ENCODE measurements at regions not wholly inside any gene's neighbourhood (a gene's known extent, or its start where the extent isn't known, plus 50 kb on each side); places are given as distances from the start of the nearest gene placed in this dataset.

GRCh38 chr3:197420566-197420965 lies 122.2 kb upstream of the DLG1 start:
- Histone ChIP-seq H2BK120ac (replicated peaks; ENCODE audit: low read depth, low read length) (no peak overlapping the region), H2AK5ac (ENCODE audit: low read depth, low read length) (no peak overlapping the region), H4K20me1 (replicated peaks in 1 of 2; ENCODE audit: control insufficient read depth in 1 of 2, insufficient read depth in 2 of 2, low read length in 2 of 2) (no peaks in the 10 kb centered on the region), H2BK15ac (ENCODE audit: low read length) (no peak overlapping the region), H2BK12ac (ENCODE audit: low read depth, low read length) (no peak overlapping the region), H2AFZ (ENCODE audit: low read length) (no peak overlapping the region), H4K5ac (ENCODE audit: insufficient read length, low read depth, low read length) (no peak overlapping the region), H3K9me3 (ENCODE audit: insufficient read depth in 2 of 2, low read depth in 1 of 2, low read length in 1 of 2) (no peaks in the 10 kb centered on the region), H3K36me3 (ENCODE audit: control insufficient read depth in 2 of 4, insufficient read depth in 4 of 4, low read length in 3 of 4) (no peaks in the 10 kb centered on the region), H3K18ac (ENCODE audit: extremely low read depth, low read length) (no peak overlapping the region), H3K23ac (ENCODE audit: insufficient read length) (no peak overlapping the region), H3K4me3 (ENCODE audit: extremely low read depth in 1 of 4, insufficient read depth in 2 of 4, low read depth in 3 of 4, low read length in 4 of 4) (no peak overlapping the region), H3K4me2 (ENCODE audit: insufficient read depth in 1 of 2, low read depth in 2 of 2, low read length in 2 of 2) (no peak overlapping the region), H3K27me3 (replicated peaks in 1 of 4; ENCODE audit: control insufficient read depth in 3 of 4, extremely low read depth in 1 of 4, insufficient read depth in 3 of 4, low read length in 3 of 4) (no peaks in the 10 kb centered on the region; a peak in 1 of 7 replicates), H3K27ac (ENCODE audit: low read depth, low read length) (no peak overlapping the region), H3K4me1 (replicated peaks in 1 of 4; ENCODE audit: control insufficient read depth in 3 of 4, insufficient read depth in 4 of 4, low read length in 3 of 4) (peaks cover 0 to 6% (median 3%) of the 10 kb centered on the region in 4 experiments; a peak in 5 of 7 replicates), H3K23me2 (ENCODE audit: low read depth, low read length) (no peaks in the 10 kb centered on the region), H2BK5ac (ENCODE audit: low read depth, low read length) (no peak overlapping the region), H3K4ac (replicated peaks; ENCODE audit: insufficient read length, low read depth, low read length) (no peak overlapping the region), H3K79me2 (ENCODE audit: control insufficient read depth in 1 of 2, insufficient read depth in 2 of 2, low read length in 2 of 2) (no peaks in the 10 kb centered on the region), H2BK20ac (ENCODE audit: low read length) (no peak overlapping the region), H4K8ac (ENCODE audit: extremely low read depth, insufficient read depth, low read length) (no peak overlapping the region), H3K56ac (replicated peaks; ENCODE audit: insufficient read length, low read depth, low read length) (no peak overlapping the region), H3K79me1 (ENCODE audit: low read depth, low read length) (no peaks in the 10 kb centered on the region), H4K91ac (replicated peaks; ENCODE audit: insufficient read length, low read length) (no peak overlapping the region), H3K9ac (replicated peaks in 1 of 4; ENCODE audit: extremely low read depth in 1 of 4, low read depth in 3 of 4, low read length in 3 of 4) (no peak overlapping the region), H3K14ac (ENCODE audit: insufficient read length) (no peak overlapping the region)
- 80% methylated on average over 4 of the region's 4 CpGs; no CpG with 5 or more reads in 1 of the 2 experiments for WGBS, 2 experiments (ENCODE audit: extremely low coverage in 1 of 2, insufficient coverage in 1 of 2, insufficient read length in 1 of 2, insufficient replicate concordance in 2 of 2, low coverage in 1 of 2, low lambda C conversion rate in 2 of 2, missing lambda C conversion rate in 1 of 2)
- ChIA-PET POLR2A (ENCODE audit: partially characterized antibody) (no interaction called here), CTCF (ENCODE audit: partially characterized antibody) (no interaction called here)
- TF ChIP-seq TAF7 (optimal IDR thresholded peaks at IDR 0.05; ENCODE audit: borderline replicate concordance, low read depth, low read length) (no peak), SAP30 (IDR thresholded peaks at IDR 0.05; ENCODE audit: insufficient read depth, insufficient replicate concordance, low read length) (no peak), RBBP5 (IDR thresholded peaks at IDR 0.05; ENCODE audit: borderline replicate concordance, low read depth, low read length) (no peak), EGR1 (IDR thresholded peaks at IDR 0.05; ENCODE audit: borderline replicate concordance, low read depth, low read length) (no peak), SIX5 (IDR thresholded peaks at IDR 0.05; ENCODE audit: low read depth, low read length) (no peak)
- DNase-seq (ENCODE audit: low read depth in 1 of 2, low spot score in 2 of 2) (no peak), FAIRE-seq (no peak)

Measured in H1 (cell line).